ENCODE measurements at regions not wholly inside any gene's neighbourhood (a gene's known extent, or its start where the extent isn't known, plus 50 kb on each side); places are given as distances from the start of the nearest gene placed in this dataset.

DNA sequence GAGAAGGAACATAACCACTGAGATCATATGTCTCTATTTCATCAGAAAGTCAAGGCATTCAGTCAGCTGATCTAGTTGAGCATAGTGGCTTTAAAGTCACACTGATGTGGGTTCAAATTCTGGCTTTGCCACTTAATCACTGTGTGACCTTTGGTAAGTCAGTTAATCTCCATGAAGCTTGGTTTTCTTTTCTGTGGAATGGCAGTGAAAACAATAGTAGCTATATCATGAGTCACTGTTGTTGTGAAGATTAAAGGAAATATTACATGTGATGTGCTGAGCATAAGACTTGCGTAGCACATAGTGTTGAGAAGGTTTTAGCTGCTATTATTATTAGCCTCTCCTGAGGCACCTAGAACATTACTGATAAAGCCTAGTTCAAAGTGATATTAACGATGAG lies 242.2 kb downstream of the FMR1NB start:
- Histone ChIP-seq H3K4me1 (ENCODE audit: control insufficient read depth in 1 of 2, insufficient read depth in 2 of 2, low read length in 2 of 2) (no peaks in the 10 kb centered on the region), H3K9me3 (ENCODE audit: control insufficient read depth, low read length) (no peaks in the 10 kb centered on the region), H3K4me3 (ENCODE audit: low read length in 2 of 2) (no peak overlapping the region), H3K27ac (ENCODE audit: low read depth in 1 of 2, low read length in 2 of 2) (no peak overlapping the region), H3K36me3 (ENCODE audit: control insufficient read depth in 1 of 2, insufficient read depth in 2 of 2, low read length in 1 of 2) (no peaks in the 10 kb centered on the region), H3K27me3 (ENCODE audit: control insufficient read depth in 1 of 2, insufficient read depth in 2 of 2, low read length in 1 of 2) (no peaks in the 10 kb centered on the region)
- intact Hi-C loops (cut with DNase I): no loop called here
- DNase-seq (no peak), ATAC-seq (ENCODE audit: low FRiP score) (no peak)
- WGBS, 2 donors: 78 to 91% methylated on average over 2 of the region's 2 CpGs

DNA sequence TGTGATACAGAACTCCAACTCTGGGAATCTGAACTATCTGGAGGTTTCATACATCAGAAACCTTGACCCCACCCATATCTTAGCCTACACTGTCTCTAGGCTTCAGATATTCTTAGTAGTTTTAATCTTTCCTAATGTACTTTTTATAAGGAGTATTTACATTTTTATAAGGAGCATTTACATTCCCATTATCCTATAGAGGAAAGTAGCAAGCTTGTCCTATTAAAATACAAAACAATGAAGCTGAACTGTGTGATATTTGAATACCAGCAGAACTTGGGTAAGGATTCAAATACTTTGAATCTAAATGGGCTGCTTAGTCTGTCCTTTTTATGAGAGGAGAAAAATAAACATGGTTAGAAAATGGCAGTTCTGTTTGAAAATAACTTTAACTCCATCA lies 247.4 kb downstream of the FMR1NB start:
- Histone ChIP-seq H3K27ac (ENCODE audit: low read depth in 1 of 2, low read length in 2 of 2) (no peak overlapping the region), H3K4me1 (ENCODE audit: control insufficient read depth in 1 of 2, insufficient read depth in 2 of 2, low read length in 2 of 2) (no peaks in the 10 kb centered on the region), H3K27me3 (ENCODE audit: control insufficient read depth in 1 of 2, insufficient read depth in 2 of 2, low read length in 1 of 2) (no peaks in the 10 kb centered on the region), H3K36me3 (ENCODE audit: control insufficient read depth in 1 of 2, insufficient read depth in 2 of 2, low read length in 1 of 2) (no peaks in the 10 kb centered on the region), H3K9me3 (ENCODE audit: control insufficient read depth, low read length) (no peaks in the 10 kb centered on the region), H3K4me3 (ENCODE audit: low read length in 2 of 2) (no peak overlapping the region)
- intact Hi-C loops (cut with DNase I): no loop called here
- ATAC-seq (ENCODE audit: low FRiP score) (no peak), DNase-seq (no peak)

DNA sequence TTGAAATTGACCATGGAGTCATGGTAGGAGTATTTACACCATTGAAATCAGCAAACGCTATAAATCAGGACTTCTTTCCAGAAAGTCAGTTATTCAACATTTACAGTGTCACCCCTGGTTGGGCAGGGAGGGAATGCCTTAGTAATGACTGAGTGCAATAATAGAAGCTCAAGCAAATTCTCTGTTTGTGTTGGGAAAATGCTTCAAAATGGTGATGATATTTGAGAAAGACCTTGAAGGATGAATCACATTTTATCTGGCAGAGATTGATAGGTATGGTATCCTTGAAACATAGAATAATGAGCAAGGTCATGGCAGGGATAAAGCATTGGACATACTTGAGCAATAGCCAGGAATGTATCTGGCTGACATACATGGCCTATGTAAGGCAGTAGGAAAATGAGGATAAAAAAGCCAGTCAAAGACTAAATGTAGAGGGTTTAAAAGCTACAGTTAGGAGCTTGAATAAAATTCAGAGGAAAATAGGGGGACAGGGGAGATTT lies 248.7 kb downstream of the FMR1NB start:
- DNase-seq: no peak
- Histone ChIP-seq H3K9me3 (ENCODE audit: control insufficient read depth, low read length) (no peaks in the 10 kb centered on the region), H3K27ac (ENCODE audit: low read depth in 1 of 2, low read length in 2 of 2) (no peak overlapping the region), H3K36me3 (ENCODE audit: control insufficient read depth in 1 of 2, insufficient read depth in 2 of 2, low read length in 1 of 2) (no peaks in the 10 kb centered on the region), H3K4me3 (ENCODE audit: low read length in 2 of 2) (no peak overlapping the region), H3K27me3 (ENCODE audit: control insufficient read depth in 1 of 2, insufficient read depth in 2 of 2, low read length in 1 of 2) (no peaks in the 10 kb centered on the region), H3K4me1 (ENCODE audit: control insufficient read depth in 1 of 2, insufficient read depth in 2 of 2, low read length in 2 of 2) (no peaks in the 10 kb centered on the region)
- intact Hi-C loops (cut with DNase I): no loop called here
- 49 to 51% methylated on average over 1 of the region's 1 CpG for WGBS, 2 donors
- no peak for ATAC-seq (ENCODE audit: low FRiP score)

DNA sequence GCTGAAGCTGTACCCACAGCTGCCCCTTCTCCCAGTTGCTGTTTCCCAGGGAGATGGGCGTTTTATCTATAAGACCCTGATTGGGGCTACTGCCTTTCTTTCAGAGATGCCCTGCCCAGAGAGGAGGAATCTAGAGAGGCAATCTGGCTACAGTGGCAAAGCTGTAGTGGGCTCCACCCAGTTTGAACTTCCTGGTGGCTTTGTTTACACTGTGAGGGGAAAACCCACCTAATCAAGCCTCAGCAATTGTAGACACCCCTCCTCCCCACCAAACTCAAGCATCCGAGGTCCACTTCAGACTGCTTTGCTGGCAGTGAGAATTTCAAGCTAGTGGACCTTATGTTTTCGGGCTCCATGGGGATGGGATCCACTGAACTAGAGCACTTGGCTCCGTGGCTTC lies 240.4 kb upstream of the AFF2 start:
- Histone ChIP-seq H3K4me3 (ENCODE audit: low read length in 2 of 2) (no peak overlapping the region), H3K27me3 (ENCODE audit: control insufficient read depth in 1 of 2, insufficient read depth in 2 of 2, low read length in 1 of 2) (no peaks in the 10 kb centered on the region), H3K27ac (ENCODE audit: low read depth in 1 of 2, low read length in 2 of 2) (no peak overlapping the region), H3K4me1 (ENCODE audit: control insufficient read depth in 1 of 2, insufficient read depth in 2 of 2, low read length in 2 of 2) (no peaks in the 10 kb centered on the region), H3K9me3 (ENCODE audit: control insufficient read depth, low read length) (peaks cover 3% of the 10 kb centered on the region), H3K36me3 (ENCODE audit: control insufficient read depth in 1 of 2, insufficient read depth in 2 of 2, low read length in 1 of 2) (no peaks in the 10 kb centered on the region)
- DNase-seq (no peak), ATAC-seq (ENCODE audit: low FRiP score) (no peak)
- WGBS, 2 donors: 50 to 66% methylated on average over 4 of the region's 4 CpGs
- intact Hi-C loops (cut with DNase I): no loop called here

DNA sequence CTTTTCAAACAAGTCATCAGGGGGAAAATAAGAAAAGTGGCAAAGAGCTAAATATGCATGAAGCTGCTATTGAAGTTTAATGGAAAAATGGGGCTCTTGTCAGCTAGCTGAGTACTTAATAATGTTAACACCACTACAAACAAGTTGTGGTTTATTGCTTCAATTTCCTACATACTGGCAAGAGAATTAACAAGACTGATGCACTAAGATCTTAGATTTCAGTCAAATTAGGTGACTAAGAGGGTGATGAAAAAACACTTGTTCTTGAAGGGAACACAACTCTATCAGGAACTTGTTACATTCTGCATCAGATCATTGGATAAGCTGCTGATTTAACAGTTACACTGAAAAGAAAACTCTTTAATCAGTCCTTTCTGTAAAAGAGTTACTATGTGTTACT lies 234.6 kb upstream of the AFF2 start:
- Histone ChIP-seq H3K9me3 (ENCODE audit: control insufficient read depth, low read length) (peaks cover 3% of the 10 kb centered on the region), H3K4me3 (ENCODE audit: low read length in 2 of 2) (no peak overlapping the region), H3K4me1 (ENCODE audit: control insufficient read depth in 1 of 2, insufficient read depth in 2 of 2, low read length in 2 of 2) (no peaks in the 10 kb centered on the region), H3K36me3 (ENCODE audit: control insufficient read depth in 1 of 2, insufficient read depth in 2 of 2, low read length in 1 of 2) (no peaks in the 10 kb centered on the region), H3K27ac (ENCODE audit: low read depth in 1 of 2, low read length in 2 of 2) (no peak overlapping the region), H3K27me3 (ENCODE audit: control insufficient read depth in 1 of 2, insufficient read depth in 2 of 2, low read length in 1 of 2) (no peaks in the 10 kb centered on the region)
- no peak for DNase-seq
- no peak for ATAC-seq (ENCODE audit: low FRiP score)
- intact Hi-C loops (cut with DNase I): no loop called here

DNA sequence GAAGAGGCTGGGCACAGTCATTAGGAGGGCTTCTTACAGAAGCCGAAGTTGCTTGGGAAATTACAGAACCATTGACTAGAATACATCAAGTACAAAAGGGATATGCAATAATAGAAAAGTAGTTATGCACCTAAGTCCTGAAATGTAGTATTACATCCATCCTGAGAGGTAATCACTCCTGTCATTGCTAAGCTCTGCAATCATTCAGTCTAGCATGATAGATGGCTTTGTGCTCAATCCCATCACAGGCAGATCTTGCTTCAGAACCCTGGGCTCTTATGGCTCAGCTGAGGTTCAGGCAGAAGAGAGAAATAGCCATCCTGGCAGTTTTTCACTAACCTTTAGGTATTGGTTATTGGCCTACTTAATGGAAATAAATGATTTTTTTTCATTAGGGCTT lies 231.7 kb upstream of the AFF2 start:
- ATAC-seq (ENCODE audit: low FRiP score) (no peak), DNase-seq (no peak)
- Histone ChIP-seq H3K27me3 (ENCODE audit: control insufficient read depth in 1 of 2, insufficient read depth in 2 of 2, low read length in 1 of 2) (no peaks in the 10 kb centered on the region), H3K4me1 (ENCODE audit: control insufficient read depth in 1 of 2, insufficient read depth in 2 of 2, low read length in 2 of 2) (no peaks in the 10 kb centered on the region), H3K27ac (ENCODE audit: low read depth in 1 of 2, low read length in 2 of 2) (no peak overlapping the region), H3K4me3 (ENCODE audit: low read length in 2 of 2) (no peak overlapping the region), H3K36me3 (ENCODE audit: control insufficient read depth in 1 of 2, insufficient read depth in 2 of 2, low read length in 1 of 2) (no peaks in the 10 kb centered on the region), H3K9me3 (ENCODE audit: control insufficient read depth, low read length) (no peaks in the 10 kb centered on the region)
- WGBS, 2 donors: 88 to 92% methylated on average over 1 of the region's 1 CpG
- intact Hi-C loops (cut with DNase I): no loop called here

DNA sequence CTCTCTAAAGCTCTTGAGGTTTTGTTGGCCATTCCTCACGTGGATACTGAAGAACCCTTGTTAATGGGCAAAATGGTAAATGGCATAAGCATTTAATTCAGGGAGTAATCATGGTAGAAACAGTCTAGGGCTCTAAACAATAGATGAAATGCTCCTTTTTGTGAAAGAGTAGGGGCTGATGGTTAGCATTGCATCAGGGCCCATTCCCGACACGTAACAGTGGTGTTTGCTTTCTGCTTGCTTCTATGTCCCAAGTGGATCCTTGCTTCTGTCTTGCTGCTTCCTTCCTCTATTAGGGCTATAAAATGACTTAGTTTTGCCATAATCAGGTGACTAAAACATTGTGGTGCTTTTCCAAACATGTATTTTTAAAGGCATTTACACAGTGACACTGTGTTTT lies 230.9 kb upstream of the AFF2 start:
- Histone ChIP-seq H3K4me3 (ENCODE audit: low read length in 2 of 2) (no peak overlapping the region), H3K9me3 (ENCODE audit: control insufficient read depth, low read length) (no peaks in the 10 kb centered on the region), H3K4me1 (ENCODE audit: control insufficient read depth in 1 of 2, insufficient read depth in 2 of 2, low read length in 2 of 2) (no peaks in the 10 kb centered on the region), H3K36me3 (ENCODE audit: control insufficient read depth in 1 of 2, insufficient read depth in 2 of 2, low read length in 1 of 2) (no peaks in the 10 kb centered on the region), H3K27me3 (ENCODE audit: control insufficient read depth in 1 of 2, insufficient read depth in 2 of 2, low read length in 1 of 2) (no peaks in the 10 kb centered on the region), H3K27ac (ENCODE audit: low read depth in 1 of 2, low read length in 2 of 2) (no peak overlapping the region)
- intact Hi-C loops (cut with DNase I): no loop called here
- WGBS, 2 donors: 56 to 67% methylated on average over 3 of the region's 3 CpGs
- DNase-seq: no peak
- ATAC-seq (ENCODE audit: low FRiP score): no peak

DNA sequence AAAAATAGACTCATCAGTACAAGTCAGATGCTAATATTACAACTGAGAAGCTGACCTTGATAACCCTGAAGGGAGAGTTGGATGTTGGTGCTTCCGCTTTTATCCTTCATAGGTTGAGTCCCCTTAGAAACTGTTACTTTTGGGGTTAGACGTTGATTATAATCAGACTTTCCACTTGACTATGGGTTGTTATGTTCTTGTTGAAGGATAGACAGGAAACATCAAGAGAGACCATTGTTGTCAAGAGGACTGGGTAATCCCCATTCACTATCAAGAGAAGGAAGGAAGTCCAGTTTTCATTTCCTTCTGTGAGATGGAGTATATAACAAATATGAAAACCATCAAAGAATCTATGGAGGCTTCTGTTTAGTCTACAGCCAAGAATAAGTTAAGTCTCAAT lies 229.9 kb upstream of the AFF2 start:
- intact Hi-C loops (cut with DNase I): no loop called here
- H3K27ac ChIP-seq (ENCODE audit: low read depth in 1 of 2, low read length in 2 of 2): no peak overlapping the region
- WGBS, 2 donors: 66 to 88% methylated on average over 2 of the region's 2 CpGs

DNA sequence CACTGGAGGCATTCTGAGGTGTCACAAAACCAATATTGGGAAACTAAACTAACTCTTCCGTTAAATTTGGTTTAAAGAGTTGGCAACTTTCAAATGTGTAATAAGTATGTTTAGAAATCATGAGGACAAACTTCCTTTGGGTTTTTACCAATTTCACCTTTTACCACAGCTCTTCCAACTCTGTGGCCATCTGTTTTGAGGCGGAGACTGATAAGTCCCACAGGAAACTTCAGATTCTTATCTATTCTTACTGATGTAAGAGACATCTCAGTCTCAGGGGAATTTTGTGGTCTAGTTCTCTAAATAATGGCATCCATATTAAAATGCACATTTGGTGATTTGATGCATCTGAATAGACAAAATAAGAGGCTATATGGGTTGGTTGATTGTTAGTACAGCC lies 229.2 kb upstream of the AFF2 start:
- no peak overlapping the region for H3K27ac ChIP-seq (ENCODE audit: low read depth in 1 of 2, low read length in 2 of 2)
- DNase-seq (no peak), ATAC-seq (ENCODE audit: low FRiP score) (no peak)
- intact Hi-C loops (cut with DNase I): no loop called here
- no peaks in the 10 kb centered on the region for H3K36me3 ChIP-seq (ENCODE audit: control insufficient read depth in 1 of 2, insufficient read depth in 2 of 2, low read length in 1 of 2)
- H3K4me1 ChIP-seq (ENCODE audit: control insufficient read depth in 1 of 2, insufficient read depth in 2 of 2, low read length in 2 of 2): no peaks in the 10 kb centered on the region
- no peaks in the 10 kb centered on the region for H3K27me3 ChIP-seq (ENCODE audit: control insufficient read depth in 1 of 2, insufficient read depth in 2 of 2, low read length in 1 of 2)
- H3K4me3 ChIP-seq (ENCODE audit: low read length in 2 of 2): no peak overlapping the region
- H3K9me3 ChIP-seq (ENCODE audit: control insufficient read depth, low read length): no peaks in the 10 kb centered on the region
- WGBS, 2 donors: 66 to 80% methylated on average over 2 of the region's 2 CpGs

More for the DNA sequence above, 229.9 kb upstream of the AFF2 start:
- no peaks in the 10 kb centered on the region for H3K9me3 ChIP-seq (ENCODE audit: control insufficient read depth, low read length)
- no peak for DNase-seq
- no peaks in the 10 kb centered on the region for H3K4me1 ChIP-seq (ENCODE audit: control insufficient read depth in 1 of 2, insufficient read depth in 2 of 2, low read length in 2 of 2)
- no peaks in the 10 kb centered on the region for H3K36me3 ChIP-seq (ENCODE audit: control insufficient read depth in 1 of 2, insufficient read depth in 2 of 2, low read length in 1 of 2)
- H3K27me3 ChIP-seq (ENCODE audit: control insufficient read depth in 1 of 2, insufficient read depth in 2 of 2, low read length in 1 of 2): no peaks in the 10 kb centered on the region
- no peak for ATAC-seq (ENCODE audit: low FRiP score)
- H3K4me3 ChIP-seq (ENCODE audit: low read length in 2 of 2): no peak overlapping the region
